ENCODE measurements at regions not wholly inside any gene's neighbourhood (a gene's known extent, or its start where the extent isn't known, plus 50 kb on each side); places are given as distances from the start of the nearest gene placed in this dataset.

- TF ChIP-seq CTCF (IDR thresholded peaks at IDR 0.05; ENCODE audit: low read depth, low read length, poor library complexity, severe bottlenecking): no peak
- TF ChIP-seq EZH2phosphoT487 (IDR thresholded peaks at IDR 0.05; ENCODE audit: borderline replicate concordance, low read length): no peak
Measured at GRCh38 chr2:51379997-51380396, 348.1 kb upstream of the NRXN1 start.

Measured in DOHH2 (cell line).